ENCODE measurements at regions not wholly inside any gene's neighbourhood (a gene's known extent, or its start where the extent isn't known, plus 50 kb on each side); places are given as distances from the start of the nearest gene placed in this dataset.

DNA sequence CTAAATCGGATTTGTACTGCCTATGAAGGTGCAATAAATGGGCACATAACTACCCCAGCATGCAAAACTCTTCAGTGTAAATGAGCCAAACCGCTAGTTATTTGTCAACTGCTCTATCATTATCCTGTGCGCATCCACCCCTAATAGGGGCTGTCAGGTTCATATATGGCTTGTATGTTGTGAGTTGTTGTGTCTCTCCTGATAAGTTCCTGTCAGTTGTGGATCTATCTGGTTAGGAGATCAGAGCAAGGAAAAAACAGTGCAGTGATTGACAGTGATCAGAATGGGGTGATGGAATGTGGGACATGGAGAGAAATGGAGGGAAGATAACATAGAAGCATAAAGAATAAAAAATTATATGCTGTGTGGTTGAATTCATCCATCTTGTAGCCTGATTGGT is 686.9 kb upstream of the ID4 start:
- no peak overlapping the region for H2AFZ ChIP-seq (ENCODE audit: control insufficient read depth, low read depth, low read length)
- BruUV-seq (replicated peaks) = no TSS peak
- H3K4me2 ChIP-seq (ENCODE audit: control insufficient read depth, insufficient read depth) = no peak overlapping the region
- H3K36me3 ChIP-seq (ENCODE audit: control insufficient read depth in 2 of 2, insufficient read depth in 2 of 2, low read length in 1 of 2) = no peaks in the 10 kb centered on the region
- H4K20me1 ChIP-seq (ENCODE audit: control insufficient read depth, insufficient read depth) = no peaks in the 10 kb centered on the region
- SMC1A ChIA-PET (ENCODE audit: uncharacterized antibody, unreplicated experiment) = no interaction called here
- no peaks in the 10 kb centered on the region for H3K4me1 ChIP-seq (ENCODE audit: control insufficient read depth, insufficient read depth, low read length)
- no peak overlapping the region for H3K9ac ChIP-seq (ENCODE audit: control insufficient read depth, insufficient read depth, low read length)
- CTCF ChIA-PET = interaction anchor here (0.7 kb wide), 1 partner anchor 17 kb away, joined by 4 read pairs; no protein-coding TSS in a partner anchor
- no peaks in the 10 kb centered on the region for H3K27me3 ChIP-seq (replicated peaks in 1 of 2; ENCODE audit: control insufficient read depth in 2 of 2, insufficient read depth in 2 of 2, low read length in 1 of 2)
- POLR2A ChIA-PET = no interaction called here
- H3K9me3 ChIP-seq (replicated peaks; ENCODE audit: control insufficient read depth, insufficient read depth, low read length) = no peaks in the 10 kb centered on the region
- FAIRE-seq = no peak
- no peak for DNase-seq (ENCODE audit: low read depth, low spot score)
- WGBS (ENCODE audit: insufficient coverage, insufficient replicate concordance, low lambda C conversion rate, missing lambda C conversion rate) = 14% methylated on average over 3 of the region's 3 CpGs
- no peak overlapping the region for H3K27ac ChIP-seq (ENCODE audit: control insufficient read depth, insufficient read depth)
- no peaks in the 10 kb centered on the region for H3K79me2 ChIP-seq (ENCODE audit: control insufficient read depth, insufficient read depth, low read length)
- RAD21 ChIA-PET (ENCODE audit: unreplicated experiment) = no interaction called here
- no peak overlapping the region for H3K4me3 ChIP-seq
- no peak for ATAC-seq
- no peak for TF ChIP-seq EED (IDR thresholded peaks at IDR 0.05; ENCODE audit: low read depth)
- no peak for TF ChIP-seq MEF2B (IDR thresholded peaks at IDR 0.05; ENCODE audit: partially characterized antibody, poor library complexity, severe bottlenecking)
- no peak for TF ChIP-seq CHD4 (IDR thresholded peaks at IDR 0.05)
- TF ChIP-seq NBN (IDR thresholded peaks at IDR 0.05) = no peak
- no peak for TF ChIP-seq MTA3 (IDR thresholded peaks at IDR 0.05; ENCODE audit: borderline replicate concordance, low read length)
- TF ChIP-seq CHD1 (IDR thresholded peaks at IDR 0.05; ENCODE audit: low read depth, low read length) = no peak
- no peak for TF ChIP-seq JUNB (IDR thresholded peaks at IDR 0.05)
- TF ChIP-seq CREB1 (IDR thresholded peaks at IDR 0.05; ENCODE audit: low read depth) = no peak
- no peak for TF ChIP-seq GABPA (IDR thresholded peaks at IDR 0.05; ENCODE audit: low read depth)
- no peak for TF ChIP-seq RAD51 (IDR thresholded peaks at IDR 0.05)
- no peak for TF ChIP-seq TBL1XR1 (IDR thresholded peaks at IDR 0.05; ENCODE audit: low read depth, low read length)
- no peak for TF ChIP-seq ZSCAN29 (IDR thresholded peaks at IDR 0.05)
- TF ChIP-seq, protein P1, sequence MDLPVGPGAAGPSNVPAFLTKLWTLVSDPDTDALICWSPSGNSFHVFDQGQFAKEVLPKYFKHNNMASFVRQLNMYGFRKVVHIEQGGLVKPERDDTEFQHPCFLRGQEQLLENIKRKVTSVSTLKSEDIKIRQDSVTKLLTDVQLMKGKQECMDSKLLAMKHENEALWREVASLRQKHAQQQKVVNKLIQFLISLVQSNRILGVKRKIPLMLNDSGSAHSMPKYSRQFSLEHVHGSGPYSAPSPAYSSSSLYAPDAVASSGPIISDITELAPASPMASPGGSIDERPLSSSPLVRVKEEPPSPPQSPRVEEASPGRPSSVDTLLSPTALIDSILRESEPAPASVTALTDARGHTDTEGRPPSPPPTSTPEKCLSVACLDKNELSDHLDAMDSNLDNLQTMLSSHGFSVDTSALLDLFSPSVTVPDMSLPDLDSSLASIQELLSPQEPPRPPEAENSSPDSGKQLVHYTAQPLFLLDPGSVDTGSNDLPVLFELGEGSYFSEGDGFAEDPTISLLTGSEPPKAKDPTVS (IDR thresholded peaks at IDR 0.05; ENCODE audit: low read depth, low read length) = no peak
- TF ChIP-seq KDM1A (IDR thresholded peaks at IDR 0.05; ENCODE audit: borderline replicate concordance) = no peak
- TF ChIP-seq MXI1 (IDR thresholded peaks at IDR 0.05; ENCODE audit: low read depth, low read length) = no peak
- TF ChIP-seq RELA (IDR thresholded peaks at IDR 0.05; ENCODE audit: borderline replicate concordance, partially characterized antibody) = no peak
- TF ChIP-seq HDAC2 (IDR thresholded peaks at IDR 0.05) = no peak
- TF ChIP-seq, protein P2, sequence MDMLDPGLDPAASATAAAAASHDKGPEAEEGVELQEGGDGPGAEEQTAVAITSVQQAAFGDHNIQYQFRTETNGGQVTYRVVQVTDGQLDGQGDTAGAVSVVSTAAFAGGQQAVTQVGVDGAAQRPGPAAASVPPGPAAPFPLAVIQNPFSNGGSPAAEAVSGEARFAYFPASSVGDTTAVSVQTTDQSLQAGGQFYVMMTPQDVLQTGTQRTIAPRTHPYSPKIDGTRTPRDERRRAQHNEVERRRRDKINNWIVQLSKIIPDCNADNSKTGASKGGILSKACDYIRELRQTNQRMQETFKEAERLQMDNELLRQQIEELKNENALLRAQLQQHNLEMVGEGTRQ (IDR thresholded peaks at IDR 0.05; ENCODE audit: borderline replicate concordance, low read depth, low read length) = no peak
- intact Hi-C loops (cut with micrococcal nuclease; ENCODE audit: unreplicated experiment) = no loop called here
- in situ Hi-C loops (cut with MboI) = no loop called here

Data from GM12878 (cell line).